ENCODE measurements at regions not wholly inside any gene's neighbourhood (a gene's known extent, or its start where the extent isn't known, plus 50 kb on each side); places are given as distances from the start of the nearest gene placed in this dataset.

DNA sequence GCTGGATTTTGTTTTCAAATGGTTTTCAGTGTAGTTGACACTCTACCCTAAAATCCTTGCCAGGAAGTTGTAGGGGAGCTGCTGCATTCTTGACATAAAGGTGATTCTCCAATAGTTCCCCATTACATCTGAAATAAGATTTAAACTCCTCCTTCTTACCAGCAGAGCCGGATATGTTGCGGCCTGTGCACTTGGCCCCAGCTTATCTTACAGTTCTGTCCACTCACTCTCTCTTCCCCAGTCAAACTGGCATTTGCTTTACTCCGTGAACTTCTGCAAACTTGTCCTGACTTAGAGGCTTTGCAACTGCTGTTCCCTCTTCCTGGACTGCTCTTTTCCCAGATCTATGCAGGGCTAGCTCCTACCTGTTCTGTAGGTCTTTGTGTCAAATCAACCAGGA, 929.5 kb downstream of the VRK1 start:
- TF ChIP-seq, protein P1, sequence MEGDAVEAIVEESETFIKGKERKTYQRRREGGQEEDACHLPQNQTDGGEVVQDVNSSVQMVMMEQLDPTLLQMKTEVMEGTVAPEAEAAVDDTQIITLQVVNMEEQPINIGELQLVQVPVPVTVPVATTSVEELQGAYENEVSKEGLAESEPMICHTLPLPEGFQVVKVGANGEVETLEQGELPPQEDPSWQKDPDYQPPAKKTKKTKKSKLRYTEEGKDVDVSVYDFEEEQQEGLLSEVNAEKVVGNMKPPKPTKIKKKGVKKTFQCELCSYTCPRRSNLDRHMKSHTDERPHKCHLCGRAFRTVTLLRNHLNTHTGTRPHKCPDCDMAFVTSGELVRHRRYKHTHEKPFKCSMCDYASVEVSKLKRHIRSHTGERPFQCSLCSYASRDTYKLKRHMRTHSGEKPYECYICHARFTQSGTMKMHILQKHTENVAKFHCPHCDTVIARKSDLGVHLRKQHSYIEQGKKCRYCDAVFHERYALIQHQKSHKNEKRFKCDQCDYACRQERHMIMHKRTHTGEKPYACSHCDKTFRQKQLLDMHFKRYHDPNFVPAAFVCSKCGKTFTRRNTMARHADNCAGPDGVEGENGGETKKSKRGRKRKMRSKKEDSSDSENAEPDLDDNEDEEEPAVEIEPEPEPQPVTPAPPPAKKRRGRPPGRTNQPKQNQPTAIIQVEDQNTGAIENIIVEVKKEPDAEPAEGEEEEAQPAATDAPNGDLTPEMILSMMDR (IDR thresholded peaks at IDR 0.05) = no peak
- TF ChIP-seq ZFX (IDR thresholded peaks at IDR 0.05; ENCODE audit: borderline replicate concordance) = no peak
